SK-N-SH (cell line): ENCODE measurements at regions not wholly inside any gene's neighbourhood (a gene's known extent, or its start where the extent isn't known, plus 50 kb on each side); places are given as distances from the start of the nearest gene placed in this dataset.

Experiments used
- CTCF ChIA-PET: fragments of 300-600, 350-600 bp; formaldehyde crosslinking; extraction: SDS; loops from one replicate; lab custom pipeline; 2021; lab: Yijun Ruan, JAX
- POLR2A ChIA-PET: fragments of 350-600 bp; sonication (Branson Sonifier 250); formaldehyde crosslinking; extraction: SDS; loops from one replicate; lab custom pipeline; 2020; ENCODE audit warnings: antibody characterized with exemption, inconsistent platforms; lab: Yijun Ruan, JAX
- DNase-seq: peaks from one replicate; pipeline ENCODE4 v3.0.0; 2012
- H2AFZ ChIP-seq: fragments of 200-600 bp; sonication (generic); 2 replicates; pipeline ENCODE4 v1.8.1; 2016; ENCODE audit warnings: antibody characterized with exemption, mild to moderate bottlenecking, low read depth
- H3F3A ChIP-seq: fragments of 200-600 bp; sonication (generic); replicated peaks from 2 replicates; pipeline ENCODE3; 2016; ENCODE audit warnings: antibody characterized with exemption, mild to moderate bottlenecking; ENCODE audit not compliant: insufficient read depth
- H3K27ac ChIP-seq, 2 experiments: fragments of 200-500 bp in 1 of 2; fragments of 200-600 bp in 1 of 2; sonication (Bioruptor generic) in 1 of 2; sonication (generic), shearing (Covaris generic) in 1 of 2; 2 replicates each; pipeline versions ENCODE4 v1.5.1 to v1.6.1; 2014 to 2016; ENCODE audit warnings: low read depth in 2 of 2, inconsistent platforms in 1 of 2, low read length in 1 of 2, mild to moderate bottlenecking in 1 of 2, mixed read lengths in 1 of 2
- H3K27me3 ChIP-seq: fragments of 200-600 bp; sonication (generic), shearing (Covaris generic); 2 replicates; pipeline ENCODE4 v1.6.1; 2016; ENCODE audit warnings: mixed run types; ENCODE audit not compliant: insufficient read depth
- H3K36me3 ChIP-seq, 2 experiments: fragments of 200-500 bp in 1 of 2; fragments of 200-600 bp in 1 of 2; sonication (Bioruptor generic) in 1 of 2; sonication (generic) in 1 of 2; replicated peaks in 1 of 2; 2 replicates each; pipeline versions ENCODE3 to v1.5.1; 2014 to 2016; ENCODE audit warnings: low read length in 1 of 2, mild to moderate bottlenecking in 1 of 2; ENCODE audit not compliant: insufficient read depth in 2 of 2, control insufficient read depth in 1 of 2
- H3K4me1 ChIP-seq, 2 experiments: fragments of 200-500 bp in 1 of 2; fragments of 200-600 bp in 1 of 2; sonication (Bioruptor generic) in 1 of 2; sonication (generic), shearing (Covaris generic) in 1 of 2; 2 replicates each; pipeline versions ENCODE4 v1.5.1 to v1.6.1; 2014 to 2016; ENCODE audit warnings: low read depth in 1 of 2, low read length in 1 of 2, mixed run types in 1 of 2; ENCODE audit not compliant: insufficient read depth in 2 of 2, control insufficient read depth in 1 of 2
- H3K4me2 ChIP-seq: fragments of 200-600 bp; sonication (generic), shearing (Covaris generic); 2 replicates; pipeline ENCODE4 v1.6.1; 2017; ENCODE audit warnings: mixed run types
- H3K4me3 ChIP-seq, 2 experiments: fragments of 200-500 bp in 1 of 2; fragments of 200-600 bp in 1 of 2; sonication (Bioruptor generic) in 1 of 2; sonication (generic), shearing (Covaris generic) in 1 of 2; 2 replicates each; pipeline versions ENCODE4 v1.5.1 to v1.8.1; 2014 to 2016; ENCODE audit warnings: low read depth in 2 of 2, inconsistent platforms in 1 of 2, low read length in 1 of 2, mild to moderate bottlenecking in 1 of 2, mixed read lengths in 1 of 2, moderate library complexity in 1 of 2
- H3K79me2 ChIP-seq: fragments of 200-600 bp; sonication (generic); 2 replicates; pipeline ENCODE4 v1.8.1; 2017; ENCODE audit warnings: mild to moderate bottlenecking; ENCODE audit not compliant: insufficient read depth
- H3K9ac ChIP-seq: fragments of 200-600 bp; sonication (generic); 2 replicates; pipeline ENCODE4 v1.6.1; 2017; ENCODE audit warnings: mixed run types
- H3K9me2 ChIP-seq: fragments of 200-600 bp; sonication (generic); 2 replicates; pipeline ENCODE4 v1.6.1; 2017; ENCODE audit warnings: mixed run types
- H3K9me3 ChIP-seq: fragments of 200-600 bp; sonication (generic); 2 replicates; pipeline ENCODE4 v1.6.1; 2017; ENCODE audit warnings: mixed run types, mild to moderate bottlenecking, moderate library complexity
- H4K20me1 ChIP-seq: fragments of 200-600 bp; sonication (generic); 2 replicates; pipeline ENCODE4 v1.6.1; 2017; ENCODE audit warnings: mild to moderate bottlenecking, mixed run types; ENCODE audit not compliant: insufficient read depth
- EP300 ChIP-seq, 2 experiments: IDR thresholded peaks; 2 replicates each; pipeline versions ENCODE4 v1.4.0 to v1.6.1; 2012; ENCODE audit warnings: borderline replicate concordance in 1 of 2, low read depth in 1 of 2, low read length in 1 of 2
- JUND ChIP-seq: IDR thresholded peaks from 2 replicates; pipeline ENCODE4 v1.4.0; 2012
- MEF2A ChIP-seq: IDR thresholded peaks from 2 replicates; pipeline ENCODE4 v1.4.0; 2012; ENCODE audit warnings: low read depth, borderline replicate concordance
- NFIC ChIP-seq: IDR thresholded peaks from 2 replicates; pipeline ENCODE4 v1.4.0; 2012; ENCODE audit warnings: borderline replicate concordance
- NRF1 ChIP-seq: IDR thresholded peaks from 2 replicates; pipeline ENCODE4 v1.6.1; 2012; ENCODE audit warnings: low read depth, mild to moderate bottlenecking, low read length
- POLR2AphosphoS5 ChIP-seq: IDR thresholded peaks from 2 replicates; pipeline ENCODE4 v1.6.1; 2012; ENCODE audit warnings: low read depth, low read length
- RAD21 ChIP-seq: IDR thresholded peaks from 2 replicates; pipeline ENCODE4 v1.6.1; 2012; ENCODE audit warnings: mild to moderate bottlenecking, low read length
- RCOR1 ChIP-seq: fragments of 150-350 bp; IDR thresholded peaks from 2 replicates; pipeline ENCODE4 v1.6.1; 2017; ENCODE audit warnings: antibody characterized with exemption, low read length
- RXRA ChIP-seq: IDR thresholded peaks from 2 replicates; pipeline ENCODE4 v1.4.0; 2012; ENCODE audit warnings: low read depth, mild to moderate bottlenecking, borderline replicate concordance
- SIN3A ChIP-seq: IDR thresholded peaks from 2 replicates; pipeline ENCODE4 v1.6.1; 2012; ENCODE audit warnings: low read depth, mild to moderate bottlenecking, low read length, moderate library complexity, borderline replicate concordance
- TCF12 ChIP-seq: IDR thresholded peaks from 2 replicates; pipeline ENCODE4 v1.4.0; 2012
- WGBS: methylation state at CpG from one replicate; pipeline ENCODE4 v1.1.6; 2017; ENCODE audit warnings: low lambda C conversion rate; 5-methylcytosine and 5-hydroxymethylcytosine counted together
- TF ChIP-seq, protein P1 (sequence below): IDR thresholded peaks from 2 replicates; pipeline ENCODE4 v1.6.1; 2012; ENCODE audit warnings: mild to moderate bottlenecking, low read depth, low read length, moderate library complexity
- TF ChIP-seq, protein P2 (sequence below): IDR thresholded peaks from 2 replicates; pipeline ENCODE4; 2012
- TF ChIP-seq, protein P3 (sequence below): fragments of 200-600 bp; sonication (generic); IDR thresholded peaks from 2 replicates; pipeline ENCODE4 v1.6.1; 2017; ENCODE audit warnings: antibody characterized with exemption, mild to moderate bottlenecking, moderate library complexity
- TF ChIP-seq, protein P4 (sequence below): IDR thresholded peaks from 2 replicates; pipeline ENCODE4 v1.4.0; 2012; ENCODE audit warnings: low read depth

DNA sequence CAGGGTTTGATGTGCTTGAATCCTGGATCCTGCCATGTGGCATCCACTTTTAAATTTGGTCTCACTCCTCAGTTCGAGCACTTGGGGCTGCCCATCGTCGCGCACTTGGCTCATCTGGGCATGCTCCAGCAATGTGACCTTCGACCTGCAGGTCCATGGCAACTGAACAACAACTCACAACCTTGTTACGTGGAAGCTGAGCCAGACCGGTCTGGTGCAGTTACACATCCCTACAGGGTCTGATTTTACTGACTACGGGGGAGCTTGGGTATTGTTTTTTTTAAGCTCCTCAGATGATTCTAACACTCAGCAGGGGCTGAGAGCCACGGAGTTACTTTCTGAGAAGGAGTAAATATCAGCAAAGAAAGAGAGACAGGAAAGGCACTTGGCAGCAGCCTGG, 769.6 kb downstream of the UQCRFS1 start:
- Histone ChIP-seq H3K27me3 (peaks cover 8% of the 10 kb centered on the region; the same call in 1 of the 2 replicates), H2AFZ (no peak overlapping the region), H3K4me2 (no peak overlapping the region), H3K9me2 (no peaks in the 10 kb centered on the region), H3K4me3 (no peak overlapping the region), H4K20me1 (no peaks in the 10 kb centered on the region), H3F3A (no peaks in the 10 kb centered on the region), H3K36me3 (no peaks in the 10 kb centered on the region), H3K4me1 (no peaks in the 10 kb centered on the region), H3K27ac (no peak overlapping the region), H3K79me2 (no peaks in the 10 kb centered on the region), H3K9ac (no peak overlapping the region), H3K9me3 (no peaks in the 10 kb centered on the region)
- TF ChIP-seq NFIC (no peak), MEF2A (no peak), RCOR1 (no peak), NRF1 (no peak), JUND (no peak)
- TF ChIP-seq, protein P1, sequence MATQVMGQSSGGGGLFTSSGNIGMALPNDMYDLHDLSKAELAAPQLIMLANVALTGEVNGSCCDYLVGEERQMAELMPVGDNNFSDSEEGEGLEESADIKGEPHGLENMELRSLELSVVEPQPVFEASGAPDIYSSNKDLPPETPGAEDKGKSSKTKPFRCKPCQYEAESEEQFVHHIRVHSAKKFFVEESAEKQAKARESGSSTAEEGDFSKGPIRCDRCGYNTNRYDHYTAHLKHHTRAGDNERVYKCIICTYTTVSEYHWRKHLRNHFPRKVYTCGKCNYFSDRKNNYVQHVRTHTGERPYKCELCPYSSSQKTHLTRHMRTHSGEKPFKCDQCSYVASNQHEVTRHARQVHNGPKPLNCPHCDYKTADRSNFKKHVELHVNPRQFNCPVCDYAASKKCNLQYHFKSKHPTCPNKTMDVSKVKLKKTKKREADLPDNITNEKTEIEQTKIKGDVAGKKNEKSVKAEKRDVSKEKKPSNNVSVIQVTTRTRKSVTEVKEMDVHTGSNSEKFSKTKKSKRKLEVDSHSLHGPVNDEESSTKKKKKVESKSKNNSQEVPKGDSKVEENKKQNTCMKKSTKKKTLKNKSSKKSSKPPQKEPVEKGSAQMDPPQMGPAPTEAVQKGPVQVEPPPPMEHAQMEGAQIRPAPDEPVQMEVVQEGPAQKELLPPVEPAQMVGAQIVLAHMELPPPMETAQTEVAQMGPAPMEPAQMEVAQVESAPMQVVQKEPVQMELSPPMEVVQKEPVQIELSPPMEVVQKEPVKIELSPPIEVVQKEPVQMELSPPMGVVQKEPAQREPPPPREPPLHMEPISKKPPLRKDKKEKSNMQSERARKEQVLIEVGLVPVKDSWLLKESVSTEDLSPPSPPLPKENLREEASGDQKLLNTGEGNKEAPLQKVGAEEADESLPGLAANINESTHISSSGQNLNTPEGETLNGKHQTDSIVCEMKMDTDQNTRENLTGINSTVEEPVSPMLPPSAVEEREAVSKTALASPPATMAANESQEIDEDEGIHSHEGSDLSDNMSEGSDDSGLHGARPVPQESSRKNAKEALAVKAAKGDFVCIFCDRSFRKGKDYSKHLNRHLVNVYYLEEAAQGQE, result no peak
- TF ChIP-seq, protein P2, sequence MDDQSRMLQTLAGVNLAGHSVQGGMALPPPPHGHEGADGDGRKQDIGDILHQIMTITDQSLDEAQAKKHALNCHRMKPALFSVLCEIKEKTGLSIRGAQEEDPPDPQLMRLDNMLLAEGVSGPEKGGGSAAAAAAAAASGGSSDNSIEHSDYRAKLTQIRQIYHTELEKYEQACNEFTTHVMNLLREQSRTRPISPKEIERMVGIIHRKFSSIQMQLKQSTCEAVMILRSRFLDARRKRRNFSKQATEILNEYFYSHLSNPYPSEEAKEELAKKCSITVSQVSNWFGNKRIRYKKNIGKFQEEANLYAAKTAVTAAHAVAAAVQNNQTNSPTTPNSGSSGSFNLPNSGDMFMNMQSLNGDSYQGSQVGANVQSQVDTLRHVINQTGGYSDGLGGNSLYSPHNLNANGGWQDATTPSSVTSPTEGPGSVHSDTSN, result no peak
- POLR2A ChIA-PET, result no interaction called here
- WGBS, result 3% methylated on average over 8 of the region's 9 CpGs
- DNase-seq, result no peak
- CTCF ChIA-PET, result no interaction called here

DNA sequence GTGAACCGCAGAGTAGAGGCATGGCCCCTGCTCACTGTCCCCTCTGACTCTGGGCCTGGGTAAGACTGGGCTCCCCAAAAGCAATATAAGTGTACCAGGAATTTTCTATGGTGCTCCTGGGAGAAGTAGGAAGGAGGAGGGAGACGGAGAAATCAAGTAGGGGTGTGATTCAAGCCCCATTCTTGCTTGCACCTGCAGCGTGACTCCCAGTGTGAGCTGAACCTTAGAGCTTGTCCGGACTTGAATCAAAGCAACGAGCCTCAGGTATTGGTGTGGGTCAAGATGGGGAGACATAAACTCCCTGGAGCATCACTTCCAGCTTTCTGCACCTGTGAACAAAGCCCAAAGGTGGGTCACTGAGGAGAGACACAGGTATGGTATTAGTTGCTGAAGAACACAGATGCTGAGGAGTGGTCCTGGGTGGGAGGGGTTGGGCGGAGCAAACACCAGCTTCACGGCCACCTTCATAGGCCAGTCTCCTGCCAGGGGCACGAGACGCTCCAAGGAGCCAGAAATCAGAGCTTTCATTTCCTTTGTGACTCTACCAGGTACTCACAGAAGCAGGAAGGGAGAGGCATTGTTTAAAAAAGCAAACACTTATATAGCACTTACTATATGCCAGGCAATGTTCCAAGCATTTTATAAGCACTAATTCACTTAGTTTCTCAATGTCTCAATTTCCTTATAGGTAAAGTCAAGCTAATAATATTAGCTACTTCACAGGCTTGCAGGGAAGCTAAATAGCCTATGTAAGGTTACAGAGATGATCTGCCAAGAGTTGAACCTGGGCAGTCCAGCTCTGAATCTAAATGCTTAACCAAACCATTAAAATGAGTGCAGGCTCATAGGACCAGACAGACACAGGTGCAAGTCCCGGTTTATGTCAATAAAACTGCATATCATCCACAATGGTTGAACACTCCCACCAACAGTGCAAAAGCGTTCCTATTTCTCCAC, 775.3 kb downstream of the UQCRFS1 start:
- POLR2A ChIA-PET, result no interaction called here
- DNase-seq, result no peak
- WGBS, result 0% methylated on average over 11 of the region's 11 CpGs

More for the DNA sequence above, 775.3 kb downstream of the UQCRFS1 start:
- Histone ChIP-seq H4K20me1 (no peaks in the 10 kb centered on the region), H3K9me3 (no peaks in the 10 kb centered on the region), H3K27me3 (peaks cover 23% of the 10 kb centered on the region; the same call in 1 of the 2 replicates), H3K4me2 (no peak overlapping the region), H3K79me2 (no peaks in the 10 kb centered on the region), H2AFZ (no peak overlapping the region), H3K4me1 (no peaks in the 10 kb centered on the region), H3F3A (no peaks in the 10 kb centered on the region), H3K36me3 (no peaks in the 10 kb centered on the region), H3K9me2 (no peaks in the 10 kb centered on the region), H3K9ac (no peak overlapping the region), H3K4me3 (no peak overlapping the region), H3K27ac (no peak overlapping the region)
- no peak for TF ChIP-seq EP300 (IDR thresholded peaks at IDR 0.05; ENCODE audit: borderline replicate concordance in 1 of 2, low read depth in 1 of 2, low read length in 1 of 2)
- TF ChIP-seq, protein P3, sequence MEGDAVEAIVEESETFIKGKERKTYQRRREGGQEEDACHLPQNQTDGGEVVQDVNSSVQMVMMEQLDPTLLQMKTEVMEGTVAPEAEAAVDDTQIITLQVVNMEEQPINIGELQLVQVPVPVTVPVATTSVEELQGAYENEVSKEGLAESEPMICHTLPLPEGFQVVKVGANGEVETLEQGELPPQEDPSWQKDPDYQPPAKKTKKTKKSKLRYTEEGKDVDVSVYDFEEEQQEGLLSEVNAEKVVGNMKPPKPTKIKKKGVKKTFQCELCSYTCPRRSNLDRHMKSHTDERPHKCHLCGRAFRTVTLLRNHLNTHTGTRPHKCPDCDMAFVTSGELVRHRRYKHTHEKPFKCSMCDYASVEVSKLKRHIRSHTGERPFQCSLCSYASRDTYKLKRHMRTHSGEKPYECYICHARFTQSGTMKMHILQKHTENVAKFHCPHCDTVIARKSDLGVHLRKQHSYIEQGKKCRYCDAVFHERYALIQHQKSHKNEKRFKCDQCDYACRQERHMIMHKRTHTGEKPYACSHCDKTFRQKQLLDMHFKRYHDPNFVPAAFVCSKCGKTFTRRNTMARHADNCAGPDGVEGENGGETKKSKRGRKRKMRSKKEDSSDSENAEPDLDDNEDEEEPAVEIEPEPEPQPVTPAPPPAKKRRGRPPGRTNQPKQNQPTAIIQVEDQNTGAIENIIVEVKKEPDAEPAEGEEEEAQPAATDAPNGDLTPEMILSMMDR, result no peak
- TF ChIP-seq RXRA, result no peak
- no peak for TF ChIP-seq NFIC
- TF ChIP-seq RAD21, result no peak
- TF ChIP-seq, protein P1, result no peak
- no peak for TF ChIP-seq TCF12
- TF ChIP-seq SIN3A, result no peak
- TF ChIP-seq, protein P4, sequence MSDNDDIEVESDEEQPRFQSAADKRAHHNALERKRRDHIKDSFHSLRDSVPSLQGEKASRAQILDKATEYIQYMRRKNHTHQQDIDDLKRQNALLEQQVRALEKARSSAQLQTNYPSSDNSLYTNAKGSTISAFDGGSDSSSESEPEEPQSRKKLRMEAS, result no peak
- TF ChIP-seq POLR2AphosphoS5, result no peak
- CTCF ChIA-PET, result no interaction called here
